ENCODE measurements at regions not wholly inside any gene's neighbourhood (a gene's known extent, or its start where the extent isn't known, plus 50 kb on each side); places are given as distances from the start of the nearest gene placed in this dataset.

DNA sequence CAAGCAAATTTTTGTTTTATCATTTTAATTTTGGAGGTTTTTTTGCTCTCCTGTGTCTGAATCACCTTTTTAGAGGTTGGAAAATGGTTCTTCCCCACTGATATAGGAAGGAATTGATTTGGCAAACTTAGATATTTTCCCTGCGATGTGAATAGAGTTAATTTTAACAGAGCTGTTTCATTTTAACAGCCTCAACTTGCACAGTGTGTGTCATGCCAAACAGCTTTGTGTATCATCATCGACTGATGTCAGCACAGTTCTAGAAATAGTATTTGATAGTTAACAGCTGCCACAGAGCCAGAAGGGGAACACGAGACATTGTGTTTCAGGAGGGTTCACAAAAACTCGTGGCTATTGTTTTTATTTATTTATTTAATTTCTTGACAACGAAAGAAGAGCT, 243.1 kb upstream of the FOXN3 start:
- no peak for DNase-seq

DNA sequence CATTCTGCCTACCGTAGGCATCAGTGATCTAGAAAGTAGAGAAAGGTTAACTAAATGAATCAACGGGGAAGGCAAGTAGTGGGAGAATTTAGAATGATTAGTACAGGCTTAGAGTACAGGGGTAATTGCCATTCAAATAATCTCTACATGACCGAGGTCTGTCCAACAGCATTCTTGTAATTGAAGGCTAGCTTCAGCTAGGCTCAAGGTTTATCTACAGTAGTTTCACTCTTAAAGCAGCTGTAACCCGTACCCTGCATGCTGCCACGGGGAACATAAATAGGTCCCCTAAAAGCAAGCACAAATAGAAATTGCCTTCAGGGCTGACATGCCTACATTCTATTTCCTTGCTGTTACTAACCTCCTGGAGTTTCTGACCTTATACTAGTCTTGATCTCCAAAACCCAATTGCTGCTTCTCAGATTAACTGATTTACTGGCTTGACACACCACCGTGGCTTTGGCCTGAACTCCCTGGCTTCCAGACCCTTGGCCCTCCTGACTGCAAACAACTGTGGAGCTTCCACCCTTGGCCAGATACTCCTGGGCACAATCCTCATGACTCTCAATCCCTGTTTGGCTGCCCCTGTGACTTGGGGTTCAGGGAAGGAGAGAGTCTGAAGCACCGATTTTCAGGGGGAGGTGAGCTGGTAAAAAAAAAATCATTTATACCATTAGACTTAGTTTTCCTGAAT, 242.1 kb upstream of the FOXN3 start:
- DNase-seq, result no peak

DNA sequence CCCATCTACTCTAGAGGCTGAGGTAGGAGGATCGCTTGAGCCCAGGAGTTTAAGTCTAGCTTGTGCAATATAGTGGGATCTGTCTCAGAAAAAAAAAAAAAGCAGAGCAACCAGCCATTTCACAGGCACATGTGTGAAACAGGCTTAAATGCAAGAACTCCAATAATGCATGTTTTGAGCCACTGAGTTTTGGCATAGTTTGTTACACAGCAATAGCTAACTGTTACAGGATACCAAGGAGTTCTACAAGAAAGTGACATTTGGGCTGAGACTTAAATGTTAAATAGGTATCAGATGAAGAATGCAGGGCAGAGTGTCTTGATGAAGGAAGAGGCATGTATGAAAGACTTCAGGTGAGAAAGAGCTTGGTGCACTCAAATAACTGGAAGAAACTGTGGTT, 240.0 kb upstream of the FOXN3 start:
- no peak for DNase-seq

DNA sequence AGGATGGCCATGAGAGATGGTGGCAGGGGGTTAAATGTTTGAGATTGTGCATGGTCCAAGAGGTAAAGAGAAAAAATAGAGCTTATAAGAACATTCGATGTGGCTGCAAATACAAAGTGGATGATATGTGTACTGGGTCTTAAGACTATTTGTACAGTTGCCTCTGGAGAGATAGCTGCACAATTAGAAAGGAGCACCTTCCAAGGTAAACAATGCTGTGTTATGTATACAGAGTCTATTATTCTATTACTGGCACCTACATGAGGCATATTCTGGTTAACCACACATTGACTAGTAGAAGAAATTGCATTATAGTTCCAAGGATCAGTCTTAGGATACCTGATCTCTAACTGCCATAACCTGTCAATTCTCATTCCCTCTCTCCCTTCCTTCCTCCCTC, 238.0 kb upstream of the FOXN3 start:
- DNase-seq, result no peak

DNA sequence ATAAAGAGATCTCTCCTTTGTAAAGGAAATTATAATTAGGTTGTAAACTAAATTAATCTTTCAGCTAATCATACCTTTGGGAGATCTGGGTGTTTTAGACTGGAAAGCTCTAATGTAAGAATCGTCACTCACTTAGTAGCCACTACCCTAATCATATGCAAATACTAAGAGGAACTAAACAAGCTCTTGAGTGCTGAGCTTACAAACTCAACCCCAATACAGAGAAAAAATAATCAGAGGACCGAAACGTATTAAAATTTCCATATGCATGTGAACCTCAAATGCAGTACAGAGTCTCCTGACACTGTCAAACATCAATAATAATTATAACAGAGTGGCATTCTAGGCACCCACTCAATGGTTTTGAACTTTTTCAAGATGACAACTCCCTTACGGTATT, 235.3 kb upstream of the FOXN3 start:
- DNase-seq, result no peak

DNA sequence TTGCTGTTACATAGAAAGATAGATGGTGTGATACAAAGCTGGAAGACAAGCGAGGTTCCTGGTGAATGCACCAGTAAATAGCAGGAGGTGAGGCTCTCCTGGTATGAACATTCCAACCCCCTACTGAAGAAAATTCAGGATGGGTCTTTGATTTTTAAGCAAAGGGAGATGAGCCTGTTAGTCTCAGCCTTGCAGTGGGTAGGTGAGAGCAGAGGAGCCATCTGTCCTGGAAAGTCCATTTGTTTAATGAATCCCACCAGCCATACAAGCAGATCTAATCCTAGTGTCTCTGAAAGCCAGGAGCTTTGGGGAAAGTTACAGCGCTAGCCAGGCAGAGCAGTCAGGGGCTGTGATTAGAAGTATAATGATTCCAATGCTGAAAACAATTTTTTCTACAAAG, 234.8 kb upstream of the FOXN3 start:
- DNase-seq, result no peak

DNA sequence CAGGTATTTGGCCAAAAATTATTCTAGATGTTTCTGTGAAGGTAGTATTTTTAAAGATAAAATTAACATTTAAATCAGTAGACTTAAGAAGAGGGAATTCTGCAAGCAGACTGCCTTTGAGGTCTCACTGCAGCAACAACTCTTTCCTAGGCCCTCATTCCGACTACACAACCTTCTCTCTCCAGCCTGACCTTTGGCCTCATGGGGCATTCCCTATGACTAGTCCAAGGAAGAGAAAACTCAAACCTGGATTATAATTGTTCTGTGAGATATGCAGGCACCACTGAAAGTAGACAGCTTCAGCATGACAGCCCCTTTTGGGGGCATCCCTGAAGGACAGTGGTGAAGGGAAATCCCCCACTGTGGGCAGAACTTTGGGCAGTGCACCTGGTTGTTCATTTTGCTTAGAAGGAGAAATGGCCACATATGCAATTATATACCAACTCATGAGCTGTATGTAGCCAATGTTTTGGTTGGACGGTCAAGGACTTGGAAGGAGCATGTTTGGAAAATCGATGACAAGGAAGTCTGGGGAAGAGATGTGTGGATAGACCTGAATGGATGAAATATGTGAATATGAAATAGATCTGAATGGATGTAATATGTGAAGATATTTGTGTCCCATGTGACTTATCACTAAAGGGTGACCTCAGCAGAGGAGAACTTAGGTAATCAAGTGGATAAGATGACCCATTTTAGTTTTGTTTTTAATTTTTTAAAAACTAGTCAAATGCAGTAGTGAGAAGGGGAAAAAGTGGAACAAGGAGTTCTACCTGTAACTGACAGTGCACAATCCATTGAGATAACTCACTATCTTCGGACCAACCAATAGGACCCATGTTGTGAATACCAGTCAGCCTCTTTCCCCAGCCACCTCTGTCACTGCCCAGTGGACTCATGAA, 233.3 kb upstream of the FOXN3 start:
- peak; percentile 34 for DNase-seq

DNA sequence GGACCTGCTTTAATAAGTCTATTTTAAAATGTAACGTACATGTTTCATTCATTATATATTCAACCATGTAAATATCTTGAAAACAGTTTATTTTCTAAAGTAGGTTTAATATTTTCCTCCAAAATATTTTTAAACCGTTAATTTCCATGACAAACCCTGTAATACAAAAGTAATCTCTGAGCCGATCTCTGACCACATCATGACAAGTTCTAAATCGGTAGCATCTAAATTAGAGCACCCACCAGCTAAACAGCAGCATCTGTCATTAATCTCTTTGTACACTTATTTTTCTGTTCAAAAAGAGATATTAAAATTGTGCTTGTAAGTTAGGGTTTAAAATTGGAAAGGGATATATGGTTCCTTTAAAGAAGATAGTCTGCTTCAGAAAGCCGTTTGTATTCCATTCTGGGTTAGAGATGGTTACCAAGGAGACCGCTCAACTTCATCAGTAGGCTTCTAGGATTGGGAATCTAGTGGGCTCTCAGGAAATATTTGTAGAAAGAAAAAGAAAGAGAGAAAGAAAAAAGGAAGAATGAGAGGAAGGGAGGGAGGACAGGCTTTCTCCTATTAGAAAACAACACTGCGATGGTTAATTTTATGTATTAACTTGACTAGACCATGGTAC, 232.5 kb upstream of the FOXN3 start:
- no peak for DNase-seq

DNA sequence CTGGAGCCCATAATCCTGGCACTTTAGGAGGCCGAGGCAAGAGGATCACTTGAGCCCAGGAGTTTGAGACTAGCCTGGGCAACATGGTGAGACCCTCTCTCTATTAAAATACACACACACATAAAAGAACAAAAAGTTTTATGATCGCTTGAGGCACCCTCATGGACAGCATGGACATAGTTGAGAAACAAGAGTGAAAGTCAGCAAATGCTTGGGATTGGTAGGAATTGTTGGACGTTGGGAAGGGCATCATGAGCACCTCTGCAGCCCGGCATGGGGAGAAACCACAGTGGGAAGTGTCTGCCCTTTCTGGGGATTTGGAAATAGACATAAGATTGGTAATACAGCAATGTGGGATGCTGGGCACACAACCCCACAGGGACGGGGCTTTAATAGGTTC, 231.9 kb upstream of the FOXN3 start:
- no peak for DNase-seq

DNA sequence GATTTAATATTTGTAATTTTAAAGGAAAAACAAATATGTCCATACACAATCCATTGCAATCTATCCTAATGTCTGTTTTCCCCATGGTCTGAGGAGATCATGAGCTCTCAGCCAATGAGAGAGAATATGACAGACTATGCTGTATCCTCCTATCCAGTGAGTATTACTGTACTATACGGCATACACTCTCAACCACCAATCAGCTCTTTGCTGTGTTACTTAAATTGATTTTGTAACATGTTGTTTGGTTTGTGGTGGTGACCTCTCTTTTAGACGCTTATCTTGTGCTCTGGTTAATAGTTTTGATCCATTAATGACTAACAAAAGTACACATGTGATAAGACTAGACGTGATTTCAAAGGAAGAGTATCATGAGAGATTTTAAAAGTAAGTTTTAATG, 231.5 kb upstream of the FOXN3 start:
- DNase-seq, result no peak

DNA sequence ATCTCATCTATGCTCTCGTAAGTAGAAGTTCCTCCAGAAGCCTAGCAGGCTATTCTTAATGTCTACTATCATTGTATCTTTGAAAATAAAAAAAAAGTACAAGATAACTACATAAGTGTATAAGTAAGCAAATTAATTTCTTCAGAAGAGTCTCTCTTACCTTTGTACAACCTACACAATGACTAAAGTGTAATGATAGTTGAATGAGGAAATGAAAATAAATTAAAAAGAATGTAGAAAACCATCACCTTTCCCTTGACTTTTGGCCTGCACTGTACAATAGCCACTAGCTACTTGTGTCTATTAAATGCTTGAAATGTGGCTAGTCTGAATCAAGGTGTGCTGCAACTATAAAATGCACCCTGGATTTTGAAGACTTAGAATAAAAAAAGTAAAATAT, 229.9 kb upstream of the FOXN3 start:
- DNase-seq, result no peak

DNA sequence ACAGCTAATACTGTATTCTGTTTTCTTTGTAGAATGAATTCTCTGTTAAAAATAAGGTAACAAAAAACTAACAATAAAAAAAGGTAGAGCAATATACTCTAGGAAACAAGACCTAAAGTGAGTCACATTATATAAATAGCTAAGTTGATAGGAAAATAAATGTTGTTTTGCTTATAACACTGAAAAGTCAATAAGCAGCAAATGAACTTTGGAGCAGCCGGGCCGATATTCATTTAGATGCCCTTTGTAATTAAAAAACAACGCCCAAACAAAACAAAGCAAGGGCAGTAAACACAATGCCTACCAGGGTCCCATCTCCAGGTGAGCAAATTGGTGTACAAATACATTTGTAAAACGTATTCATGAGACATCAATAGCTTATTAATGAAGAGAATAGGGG, 227.6 kb upstream of the FOXN3 start:
- no peak for DNase-seq

DNA sequence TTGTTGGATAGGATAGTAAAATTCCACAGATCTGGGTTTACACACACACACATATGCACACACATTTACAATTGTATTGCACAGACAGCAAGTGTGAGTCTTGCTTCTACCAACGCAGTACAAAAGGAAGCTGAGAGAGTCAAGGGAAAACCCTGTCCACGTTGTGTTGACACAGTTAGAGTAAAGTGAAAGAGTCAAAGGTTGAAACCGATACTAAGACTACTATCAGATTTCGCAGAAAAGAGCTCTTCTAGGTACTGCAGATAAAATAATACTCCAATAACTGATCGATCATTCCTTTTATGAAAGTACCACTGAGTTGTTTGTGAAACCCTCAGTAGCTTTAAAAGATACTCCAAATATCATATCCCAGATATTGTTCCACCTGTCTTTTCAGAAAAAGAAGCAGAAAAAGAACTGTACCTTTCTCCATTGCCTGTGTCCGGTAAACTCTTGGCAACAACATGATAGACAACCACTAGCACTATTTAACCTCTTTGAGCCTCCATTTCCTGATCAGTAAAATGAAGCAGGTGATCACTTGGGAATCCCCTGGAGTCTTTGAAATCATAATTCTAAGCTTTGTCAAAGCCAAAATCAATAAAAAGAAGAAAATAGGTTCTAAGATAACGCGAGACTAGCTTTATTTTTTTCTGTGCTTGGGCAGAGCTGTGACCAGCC, 224.6 kb upstream of the FOXN3 start:
- peak; percentile 38 for DNase-seq

DNA sequence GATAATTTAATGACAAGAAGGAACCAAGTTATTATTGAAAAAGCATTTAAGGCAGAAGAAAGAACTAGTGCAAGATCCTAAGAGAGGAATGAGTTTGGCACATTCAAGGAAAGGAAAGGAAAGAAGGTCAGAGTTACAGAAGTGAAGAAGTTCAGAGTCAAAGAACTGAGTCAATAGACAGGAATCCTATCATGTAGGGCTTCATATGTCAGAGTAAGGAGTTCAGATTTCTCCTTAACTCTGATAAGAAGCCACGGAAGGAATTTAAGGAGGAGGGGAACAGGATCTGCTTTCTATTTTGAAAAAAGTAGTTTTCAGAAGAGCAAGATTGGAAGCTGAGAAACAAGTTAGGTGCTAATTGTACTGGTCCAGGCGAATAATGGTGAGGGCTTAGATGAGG, 223.1 kb upstream of the FOXN3 start:
- DNase-seq, result no peak

DNA sequence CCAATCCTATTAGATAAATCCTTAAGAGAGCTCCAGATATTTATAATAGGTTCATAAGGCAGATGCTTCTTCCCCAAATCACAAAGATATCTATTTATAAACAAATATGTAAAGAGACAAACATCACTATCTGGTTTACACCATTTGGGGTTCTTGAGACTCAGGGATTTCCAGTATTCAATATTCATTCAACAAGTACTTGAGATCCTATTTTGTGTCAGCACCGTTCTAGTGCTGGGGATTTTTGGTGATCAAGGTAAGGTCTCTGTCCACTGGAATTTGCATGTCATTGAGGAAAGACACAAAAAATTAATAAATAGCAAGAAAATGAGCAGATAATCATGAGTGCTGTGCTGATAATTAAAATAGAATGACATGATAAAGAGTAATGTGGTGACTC, 222.7 kb upstream of the FOXN3 start:
- DNase-seq, result no peak

DNA sequence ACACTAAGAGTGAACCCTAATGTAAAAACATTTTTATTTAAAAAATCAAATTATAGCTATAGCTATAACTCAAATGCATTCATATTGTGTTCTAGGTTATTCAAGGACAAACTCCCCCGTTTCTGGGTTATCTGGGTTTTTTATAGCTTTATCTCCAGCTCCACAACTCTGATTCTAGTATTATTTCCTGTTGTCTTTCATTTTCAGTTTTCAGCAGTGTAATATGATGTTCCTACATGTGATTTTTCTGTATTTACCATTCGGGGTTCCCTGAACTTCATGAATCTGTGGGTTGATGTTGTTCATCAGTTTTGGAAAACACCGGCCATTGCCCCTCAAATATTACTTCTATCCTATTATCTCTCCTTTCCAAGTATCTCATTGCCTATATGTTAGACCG, 221.9 kb upstream of the FOXN3 start:
- no peak for DNase-seq

DNA sequence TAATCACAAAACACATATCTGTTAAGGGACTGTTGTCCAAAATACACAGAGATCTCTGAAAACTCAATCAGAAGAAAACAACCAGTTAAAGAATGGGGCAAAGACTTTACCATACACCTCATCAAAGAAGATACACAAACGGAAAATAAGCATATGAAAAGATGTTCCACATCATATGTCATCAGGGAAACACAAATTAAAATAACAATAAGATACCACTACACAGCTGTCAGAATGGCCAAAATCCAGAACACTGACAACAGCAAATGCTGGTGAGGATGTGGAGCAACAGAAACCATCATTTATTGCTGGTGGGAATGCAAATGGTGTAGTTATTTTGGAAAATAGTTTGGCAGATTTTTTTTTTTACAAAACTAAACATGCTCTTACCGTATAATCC, 220.5 kb upstream of the FOXN3 start:
- DNase-seq, result no peak

DNA sequence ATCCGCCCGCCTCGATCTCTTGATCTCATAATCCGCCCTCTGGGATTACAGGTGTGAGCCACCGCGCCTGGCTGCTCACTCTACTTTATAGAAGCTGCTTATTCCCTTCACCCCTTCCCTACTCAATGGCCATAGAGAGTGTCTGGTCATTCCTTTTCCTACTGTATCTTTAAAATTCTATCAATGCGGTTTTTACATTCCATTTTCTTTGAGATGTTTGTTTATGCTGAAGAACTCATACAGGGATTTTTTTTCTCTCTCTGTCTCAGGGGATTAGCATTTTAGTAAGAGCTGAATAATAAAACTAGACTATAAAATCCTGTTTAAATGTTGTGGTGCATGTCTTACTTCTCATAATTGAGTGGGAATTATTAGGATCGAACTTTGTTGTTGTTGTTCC, 218.6 kb upstream of the FOXN3 start:
- DNase-seq, result no peak

DNA sequence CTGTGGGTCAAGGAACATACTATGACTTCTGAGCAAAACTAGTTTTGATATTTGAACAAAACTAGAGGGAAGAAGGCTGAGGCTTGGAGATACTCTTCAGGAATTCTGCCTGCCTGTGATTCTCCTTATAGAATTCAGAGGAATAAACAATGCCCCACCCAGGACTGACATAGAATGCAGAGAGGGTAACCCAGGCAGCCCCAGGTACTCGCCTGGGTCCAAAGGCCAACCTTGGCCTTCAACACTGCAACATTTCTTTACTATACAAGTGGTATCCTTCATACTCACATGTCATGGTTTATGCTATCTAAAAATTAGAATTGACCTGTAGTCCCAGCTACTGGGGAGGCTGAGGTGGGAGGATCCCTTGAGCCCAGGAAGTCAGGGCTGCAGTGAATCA, 217.0 kb upstream of the FOXN3 start:
- DNase-seq, result no peak

DNA sequence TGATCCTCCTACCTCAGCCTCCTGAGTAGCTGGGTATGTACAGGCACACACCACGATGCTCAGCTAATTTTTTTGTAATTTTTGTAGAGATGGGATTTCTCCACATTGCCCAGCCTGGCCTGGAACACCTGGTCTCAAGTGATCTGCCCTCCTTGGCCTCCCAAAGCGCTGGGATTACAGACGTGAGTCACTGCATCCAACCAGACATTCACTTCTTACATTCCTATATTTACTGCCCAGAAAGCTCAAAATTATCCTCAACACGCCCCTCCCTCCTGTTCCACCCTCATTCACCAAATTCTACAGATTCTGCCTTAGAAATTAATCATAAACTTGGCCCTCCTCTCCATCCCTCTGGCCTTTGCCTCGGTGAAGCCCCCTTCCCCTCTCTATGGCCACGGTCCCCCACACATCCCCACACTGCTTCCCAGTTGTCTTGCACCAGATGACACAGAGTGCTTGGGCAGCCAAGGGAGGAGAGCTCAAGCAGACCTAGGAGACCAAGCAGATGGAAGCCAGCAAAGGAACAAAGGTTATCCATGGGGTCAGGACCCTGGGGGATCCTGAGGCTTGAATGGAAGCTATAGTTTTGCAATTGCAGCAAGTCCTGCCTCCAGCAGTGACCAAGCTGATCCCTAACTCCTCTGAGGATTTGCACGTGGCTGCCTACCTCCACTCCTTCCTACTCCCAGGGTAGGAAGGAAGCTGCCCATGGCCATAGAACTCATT, 213.2 kb upstream of the FOXN3 start:
- DNase-seq, result no peak

DNA sequence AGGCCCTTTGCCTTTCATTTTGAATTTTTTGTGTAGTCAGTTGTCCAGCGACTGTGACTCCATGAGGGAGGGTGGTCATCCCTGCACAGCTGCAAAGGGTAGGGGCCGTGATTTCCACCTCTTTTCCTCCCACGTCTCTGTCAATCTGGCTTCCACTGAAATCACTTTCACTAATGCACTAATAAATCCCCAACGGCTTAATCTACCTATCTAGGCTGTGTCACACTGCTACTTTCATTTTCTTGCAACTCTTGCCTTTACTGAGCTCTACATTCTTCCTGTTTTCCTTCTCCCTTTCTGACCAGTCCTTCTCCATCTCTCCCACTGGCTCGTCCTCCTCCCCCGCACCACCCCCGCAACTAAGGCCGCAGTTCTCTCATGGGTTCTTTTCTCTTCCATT, 212.3 kb upstream of the FOXN3 start:
- no peak for DNase-seq

DNA sequence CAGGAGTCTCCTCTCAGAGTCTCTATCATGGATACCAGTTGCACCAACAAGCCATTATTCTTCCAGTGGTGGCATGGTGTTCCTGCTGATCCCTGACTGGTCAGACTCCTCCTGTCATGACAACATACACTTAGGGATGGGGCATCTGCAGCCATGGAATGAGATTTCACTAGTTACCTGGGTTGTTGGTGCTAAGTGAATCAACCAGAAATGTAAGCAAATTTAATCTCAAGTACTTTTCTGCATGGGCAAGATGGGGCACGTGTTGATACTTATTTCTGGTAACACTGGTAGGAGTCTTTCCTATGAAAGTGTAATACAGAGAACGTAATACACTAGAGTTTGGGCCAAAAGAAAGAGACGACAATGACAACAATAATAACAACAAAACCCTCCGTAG, 211.5 kb upstream of the FOXN3 start:
- DNase-seq, result no peak
